ENCODE measurements at regions not wholly inside any gene's neighbourhood (a gene's known extent, or its start where the extent isn't known, plus 50 kb on each side); places are given as distances from the start of the nearest gene placed in this dataset.
"Not testable (repeated sequence)": the region's sequence is repeated elsewhere in the genome, so short reads cannot be mapped to it uniquely, and the experiment has no call there.

DNA sequence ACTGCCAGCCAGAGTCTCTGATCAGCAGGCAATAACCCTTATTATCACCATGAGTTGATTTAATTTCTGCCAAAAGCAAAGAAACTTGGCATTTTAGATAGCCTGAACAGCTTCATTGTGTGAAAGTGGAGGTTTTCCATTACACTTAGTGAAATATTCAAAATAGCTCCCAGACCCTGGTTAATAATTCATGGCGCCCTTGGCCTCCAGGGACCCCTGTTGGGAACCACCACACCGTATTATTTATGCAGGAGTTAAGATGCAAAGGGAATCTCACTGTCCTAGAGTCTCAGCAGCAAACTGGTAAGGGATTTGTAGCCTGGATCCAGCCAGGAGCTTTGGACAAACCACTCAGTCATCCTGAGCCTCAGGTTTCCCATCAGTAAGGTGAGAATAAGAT, 110.0 kb upstream of the PABPC3 start:
- DNase-seq = no peak
- TF ChIP-seq, protein P1, sequence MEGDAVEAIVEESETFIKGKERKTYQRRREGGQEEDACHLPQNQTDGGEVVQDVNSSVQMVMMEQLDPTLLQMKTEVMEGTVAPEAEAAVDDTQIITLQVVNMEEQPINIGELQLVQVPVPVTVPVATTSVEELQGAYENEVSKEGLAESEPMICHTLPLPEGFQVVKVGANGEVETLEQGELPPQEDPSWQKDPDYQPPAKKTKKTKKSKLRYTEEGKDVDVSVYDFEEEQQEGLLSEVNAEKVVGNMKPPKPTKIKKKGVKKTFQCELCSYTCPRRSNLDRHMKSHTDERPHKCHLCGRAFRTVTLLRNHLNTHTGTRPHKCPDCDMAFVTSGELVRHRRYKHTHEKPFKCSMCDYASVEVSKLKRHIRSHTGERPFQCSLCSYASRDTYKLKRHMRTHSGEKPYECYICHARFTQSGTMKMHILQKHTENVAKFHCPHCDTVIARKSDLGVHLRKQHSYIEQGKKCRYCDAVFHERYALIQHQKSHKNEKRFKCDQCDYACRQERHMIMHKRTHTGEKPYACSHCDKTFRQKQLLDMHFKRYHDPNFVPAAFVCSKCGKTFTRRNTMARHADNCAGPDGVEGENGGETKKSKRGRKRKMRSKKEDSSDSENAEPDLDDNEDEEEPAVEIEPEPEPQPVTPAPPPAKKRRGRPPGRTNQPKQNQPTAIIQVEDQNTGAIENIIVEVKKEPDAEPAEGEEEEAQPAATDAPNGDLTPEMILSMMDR (IDR thresholded peaks at IDR 0.05; ENCODE audit: low read depth, low read length, missing control alignments) = no peak
- Histone ChIP-seq H3K27ac (no peak overlapping the region), H3K4me3 (ENCODE audit: low read depth, low read length) (no peak overlapping the region), H3K27me3 (replicated peaks) (no peaks in the 10 kb centered on the region), H3K36me3 (replicated peaks) (no peaks in the 10 kb centered on the region)
- in situ Hi-C loops (cut with HindIII; ENCODE audit: low pct_ligation_motif_present, low sequenced_read_pairs) = no loop called here

DNA sequence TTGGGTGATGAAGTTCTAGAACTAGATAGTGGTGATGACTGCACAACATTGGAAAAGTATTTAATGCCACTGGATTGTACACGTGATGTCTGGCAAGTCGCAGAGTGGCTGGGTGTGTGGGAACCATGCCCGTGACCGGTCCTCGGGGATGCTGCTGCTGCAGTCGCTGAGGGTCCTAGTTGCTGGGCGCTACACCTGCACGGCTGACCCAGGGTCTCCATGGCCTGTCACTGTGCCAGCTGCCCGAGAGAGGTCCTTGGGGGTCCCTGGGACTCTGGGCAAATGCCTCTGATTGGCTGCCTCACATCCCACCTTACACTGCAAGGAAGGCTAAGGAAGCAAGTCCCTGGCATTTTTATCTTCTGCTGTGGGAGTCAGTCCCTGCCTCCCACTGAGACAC, 109.1 kb upstream of the PABPC3 start:
- in situ Hi-C loops (cut with HindIII; ENCODE audit: low pct_ligation_motif_present, low sequenced_read_pairs) = no loop called here
- Histone ChIP-seq H3K27me3 (replicated peaks) (no peaks in the 10 kb centered on the region), H3K36me3 (replicated peaks) (no peaks in the 10 kb centered on the region), H3K27ac (no peak overlapping the region), H3K4me3 (ENCODE audit: low read depth, low read length) (no peak overlapping the region)
- TF ChIP-seq, protein P1 (IDR thresholded peaks at IDR 0.05; ENCODE audit: low read depth, low read length, missing control alignments) = no peak
- no peak for DNase-seq

DNA sequence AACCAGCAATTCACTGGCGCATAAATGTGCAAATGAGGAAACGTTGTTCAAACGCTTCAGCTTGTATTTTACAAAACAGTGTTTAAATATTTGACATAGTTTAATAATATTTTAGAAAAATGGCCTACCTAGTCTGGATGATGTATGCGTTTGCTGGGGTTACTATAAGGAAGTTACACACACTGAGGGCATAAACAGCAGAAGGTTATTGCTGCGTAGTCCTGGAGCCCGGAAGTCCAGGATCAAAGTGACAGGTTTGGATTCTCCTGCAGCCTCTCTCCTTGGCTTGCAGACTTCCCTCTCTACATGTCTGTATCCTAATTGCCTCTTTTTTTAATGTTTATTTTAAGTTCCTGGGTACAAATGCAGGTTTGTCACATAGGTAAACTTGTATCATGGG, 106.0 kb upstream of the PABPC3 start:
- H3K27me3 ChIP-seq (replicated peaks); H3K36me3 ChIP-seq (replicated peaks); H3K4me3 ChIP-seq (ENCODE audit: low read depth, low read length); in situ Hi-C loops (cut with HindIII; ENCODE audit: low pct_ligation_motif_present, low sequenced_read_pairs); H3K27ac ChIP-seq; DNase-seq: not testable (repeated sequence)

DNA sequence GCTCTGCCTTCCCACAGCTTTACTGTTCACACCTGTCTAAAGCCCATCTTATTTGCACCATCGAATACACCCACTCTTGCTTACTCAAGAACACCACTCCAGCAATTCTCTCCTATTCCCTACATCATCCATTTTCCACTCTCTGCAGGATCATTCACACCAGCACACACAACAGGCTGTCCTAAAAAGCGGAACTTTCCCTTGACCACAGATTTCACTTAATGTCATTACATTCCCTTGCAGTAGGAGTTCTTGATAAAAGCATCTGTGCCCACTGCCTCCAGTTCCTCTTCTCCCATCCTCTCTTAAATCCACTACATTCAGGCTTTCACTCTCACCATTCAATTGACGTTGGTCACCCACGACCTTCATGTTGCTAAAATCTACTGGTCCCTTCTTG, 103.0 kb upstream of the PABPC3 start:
- H3K4me3 ChIP-seq (ENCODE audit: low read depth, low read length); H3K27me3 ChIP-seq (replicated peaks); DNase-seq; H3K36me3 ChIP-seq (replicated peaks); H3K27ac ChIP-seq; in situ Hi-C loops (cut with HindIII; ENCODE audit: low pct_ligation_motif_present, low sequenced_read_pairs): not testable (repeated sequence)

DNA sequence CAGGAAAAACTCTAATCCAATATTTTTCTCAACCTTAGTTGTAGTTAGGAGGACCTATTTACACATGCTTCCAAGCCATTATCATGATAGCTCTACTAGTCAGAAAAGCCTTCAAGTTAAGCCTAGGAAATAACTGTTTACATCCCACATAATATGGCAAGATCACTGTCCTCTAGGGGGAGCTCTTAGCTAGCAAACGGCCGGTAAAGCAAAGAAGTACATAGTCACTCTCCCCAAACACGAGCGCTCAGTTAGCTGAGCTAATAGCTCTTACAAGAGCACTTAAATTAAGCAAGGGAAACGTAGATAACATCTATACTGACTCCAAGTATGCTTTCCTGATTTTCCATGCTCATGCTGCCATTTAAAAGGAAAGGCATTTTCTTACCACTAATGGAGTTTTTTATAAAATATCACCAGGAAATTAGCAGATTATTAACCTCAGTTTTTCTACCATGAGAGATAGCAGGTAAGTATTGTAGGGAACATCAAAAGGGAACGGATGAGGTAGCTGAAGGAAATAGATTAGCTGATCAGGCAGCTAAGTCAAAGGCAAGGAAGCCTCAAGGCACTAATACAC, 100.6 kb upstream of the PABPC3 start:
- H3K36me3 ChIP-seq (replicated peaks) = no peaks in the 10 kb centered on the region
- no peak overlapping the region for H3K4me3 ChIP-seq (ENCODE audit: low read depth, low read length)
- DNase-seq = peak; percentile 86
- in situ Hi-C loops (cut with HindIII; ENCODE audit: low pct_ligation_motif_present, low sequenced_read_pairs) = no loop called here
- no peaks in the 10 kb centered on the region for H3K27me3 ChIP-seq (replicated peaks)
- TF ChIP-seq, protein P1 (IDR thresholded peaks at IDR 0.05; ENCODE audit: low read depth, low read length, missing control alignments) = peak; percentile 92
- no peak overlapping the region for H3K27ac ChIP-seq

DNA sequence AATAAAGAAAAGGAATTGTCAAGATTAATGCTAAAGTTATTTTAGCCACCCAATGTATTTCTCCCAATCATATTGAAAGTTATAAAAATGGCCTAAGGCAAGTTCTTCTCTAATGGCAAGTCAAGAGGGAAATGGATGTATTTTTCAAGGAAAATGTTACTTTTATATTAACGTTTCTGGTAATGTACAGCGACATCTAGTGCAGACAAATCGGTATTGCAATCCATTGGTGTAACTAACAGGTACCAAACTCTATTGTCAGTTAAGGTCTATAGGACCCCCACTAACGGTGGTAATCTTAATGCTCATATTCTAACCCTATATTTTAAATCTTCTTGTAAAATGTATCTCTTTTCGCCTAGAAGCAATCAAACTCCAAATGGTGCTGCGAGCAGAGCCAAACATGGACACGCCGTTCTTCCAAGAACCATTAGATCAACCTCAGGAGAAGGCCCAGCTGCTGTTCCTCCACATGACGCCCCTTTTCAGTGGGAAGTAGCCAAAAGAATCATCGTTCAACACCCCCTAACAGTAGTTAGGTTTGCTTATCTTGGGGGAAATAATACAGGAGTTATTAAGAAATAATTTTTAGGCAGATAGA, 98.5 kb upstream of the PABPC3 start:
- no peak overlapping the region for H3K27ac ChIP-seq
- TF ChIP-seq, protein P1 (IDR thresholded peaks at IDR 0.05; ENCODE audit: low read depth, low read length, missing control alignments) = peak; percentile 51
- H3K36me3 ChIP-seq (replicated peaks) = no peaks in the 10 kb centered on the region
- peak; percentile 44 for DNase-seq
- H3K27me3 ChIP-seq (replicated peaks) = no peaks in the 10 kb centered on the region
- in situ Hi-C loops (cut with HindIII; ENCODE audit: low pct_ligation_motif_present, low sequenced_read_pairs) = no loop called here
- no peak overlapping the region for H3K4me3 ChIP-seq (ENCODE audit: low read depth, low read length)

DNA sequence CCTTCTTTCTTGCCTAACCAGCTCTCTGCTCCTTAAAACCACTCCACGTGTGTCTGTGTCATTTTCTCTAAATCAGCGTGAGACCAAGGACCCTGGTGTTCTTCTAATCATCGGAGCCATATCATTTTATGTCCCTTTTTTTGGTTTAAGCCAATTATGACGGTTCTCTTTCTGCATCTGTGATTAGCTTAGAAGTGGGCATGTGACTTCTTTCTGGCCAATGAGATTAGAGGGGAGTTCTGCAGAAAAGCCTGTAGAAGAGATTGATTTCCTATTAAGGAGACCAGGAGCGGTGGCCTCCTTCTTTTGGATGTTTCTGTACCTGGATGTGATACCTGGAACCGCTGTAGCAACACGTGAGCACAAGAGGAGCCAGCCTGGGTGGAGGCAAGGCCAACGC, 97.5 kb upstream of the PABPC3 start:
- no peak overlapping the region for H3K4me3 ChIP-seq (ENCODE audit: low read depth, low read length)
- H3K36me3 ChIP-seq (replicated peaks) = no peaks in the 10 kb centered on the region
- in situ Hi-C loops (cut with HindIII; ENCODE audit: low pct_ligation_motif_present, low sequenced_read_pairs) = no loop called here
- no peaks in the 10 kb centered on the region for H3K27me3 ChIP-seq (replicated peaks)
- TF ChIP-seq, protein P1 (IDR thresholded peaks at IDR 0.05; ENCODE audit: low read depth, low read length, missing control alignments) = no peak
- DNase-seq = no peak
- H3K27ac ChIP-seq = no peak overlapping the region
